ENCODE measurements at regions not wholly inside any gene's neighbourhood (a gene's known extent, or its start where the extent isn't known, plus 50 kb on each side); places are given as distances from the start of the nearest gene placed in this dataset.

DNA sequence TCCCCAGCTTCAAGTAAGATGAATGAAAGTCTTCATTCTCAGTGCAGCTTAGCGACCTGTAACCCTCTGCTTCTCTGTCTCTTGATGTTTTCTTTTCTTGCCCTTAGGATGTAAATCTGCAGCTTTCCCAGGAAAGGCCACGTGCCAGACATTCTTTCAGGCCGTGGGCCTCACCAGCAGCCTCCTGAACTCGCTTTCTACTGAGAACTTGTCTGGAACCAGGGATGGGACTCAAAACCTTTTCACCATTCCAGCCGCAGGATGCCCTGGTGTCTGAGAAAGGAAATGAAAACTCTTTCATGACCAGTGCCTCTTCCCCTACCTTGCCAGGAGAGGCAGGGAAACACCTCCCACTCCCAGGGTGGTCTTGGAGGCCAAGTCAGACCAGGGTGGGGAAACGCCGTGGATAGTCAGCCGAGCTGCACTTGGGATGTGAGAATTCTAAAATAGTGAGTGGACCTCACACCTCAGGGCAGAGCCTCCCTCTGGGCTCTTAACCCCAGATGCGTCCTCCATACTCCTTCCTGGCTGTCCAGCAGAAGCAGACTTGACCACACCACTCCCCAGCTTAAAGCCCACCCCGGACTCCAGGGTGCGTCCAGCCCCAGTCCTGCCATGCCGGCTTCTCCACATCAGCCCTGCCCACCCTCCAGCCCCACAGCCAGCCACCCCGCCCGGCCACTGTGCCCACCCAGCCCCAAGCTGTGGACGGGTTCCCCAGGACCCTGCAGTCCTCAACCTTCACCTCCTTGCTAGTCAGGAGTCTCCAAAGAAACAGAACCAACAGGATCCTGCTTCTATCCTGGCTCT lies 115.5 kb downstream of the TWIST2 start:
- intact Hi-C loops (cut with DNase I) = no loop called here
- peak in 1 of 10 donors; percentile 43 for DNase-seq

DNA sequence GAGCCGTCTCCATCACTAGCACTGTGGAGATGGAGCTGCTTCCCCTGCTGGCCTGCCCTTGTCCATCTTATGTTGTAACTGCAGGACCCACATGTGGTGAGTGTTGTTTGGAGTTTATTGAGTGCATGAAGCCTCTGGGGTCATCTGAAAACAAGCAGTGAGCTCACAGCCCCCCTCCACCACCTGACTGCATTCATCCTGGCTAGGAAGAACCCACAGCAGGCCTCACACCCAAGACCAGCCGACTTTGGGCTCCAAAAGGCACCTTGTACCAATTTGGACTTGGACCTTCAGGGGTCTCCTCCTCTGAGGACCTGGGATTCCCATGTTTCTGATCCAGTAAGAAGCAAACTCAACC lies 116.1 kb downstream of the TWIST2 start:
- intact Hi-C loops (cut with DNase I) = no loop called here
- DNase-seq = no peak

DNA sequence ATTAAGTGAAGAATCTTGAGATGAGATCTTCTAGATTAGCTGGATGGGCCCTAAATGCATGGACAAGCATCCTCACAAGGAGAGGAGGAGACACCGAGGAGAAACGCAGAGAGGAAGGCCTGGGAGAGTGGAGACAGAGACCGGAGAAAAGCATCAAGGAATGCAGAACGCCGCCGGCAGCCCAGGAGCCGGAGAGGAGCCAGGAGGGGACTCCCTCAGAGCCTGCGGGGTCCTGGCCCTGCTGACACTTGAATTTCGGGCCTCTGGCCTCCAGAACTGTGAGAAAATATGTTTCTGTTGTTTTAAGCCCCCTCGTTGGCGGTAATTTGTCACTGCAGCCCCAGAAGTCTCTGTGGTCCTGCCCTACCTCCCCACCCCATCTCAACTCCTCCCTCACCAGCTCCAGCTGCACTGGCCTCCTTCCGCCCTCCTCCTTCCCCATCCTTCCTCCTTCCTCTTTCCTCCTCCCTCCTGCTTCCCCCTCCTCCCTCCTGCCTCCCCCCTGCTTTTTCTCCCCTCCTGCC lies 116.7 kb downstream of the TWIST2 start:
- intact Hi-C loops (cut with DNase I) = no loop called here
- DNase-seq = no peak

DNA sequence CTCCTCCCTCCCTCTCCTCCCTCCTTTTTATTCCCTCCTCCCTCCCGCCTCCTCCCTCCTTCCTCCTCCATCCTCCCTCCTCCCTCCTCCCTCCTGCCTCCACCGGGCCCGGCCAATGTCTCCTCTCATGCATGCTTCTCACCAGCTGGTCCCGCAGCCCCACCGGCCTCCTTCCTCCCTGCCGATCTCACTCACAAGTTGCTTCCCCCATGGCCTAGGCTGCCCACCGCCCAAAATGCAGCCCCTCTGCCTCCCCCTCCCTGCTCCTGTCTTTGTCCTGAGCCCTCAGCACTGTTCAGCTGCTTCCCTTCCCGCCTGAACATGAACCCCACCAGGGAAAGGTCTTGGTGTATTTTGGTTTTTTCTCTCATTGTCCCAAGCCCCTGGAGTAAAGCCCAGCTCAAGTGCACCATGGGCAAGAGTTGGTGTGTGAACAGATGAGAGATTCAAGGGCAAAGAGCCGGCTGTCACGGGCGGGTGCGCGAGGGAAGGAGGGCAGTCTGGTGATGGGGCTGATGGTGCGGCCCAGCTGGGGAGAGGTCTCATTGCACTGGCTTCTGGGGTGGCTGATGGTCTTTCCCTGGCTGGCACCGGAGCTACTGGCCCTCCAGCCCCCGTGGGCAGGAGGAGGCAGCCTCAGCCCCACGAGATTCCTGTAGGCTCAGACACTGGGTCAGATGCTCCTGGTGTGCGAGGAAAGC lies 117.6 kb downstream of the TWIST2 start:
- intact Hi-C loops (cut with DNase I) = no loop called here
- peak in 2 of 10 donors; percentile 55 to 63 for DNase-seq

DNA sequence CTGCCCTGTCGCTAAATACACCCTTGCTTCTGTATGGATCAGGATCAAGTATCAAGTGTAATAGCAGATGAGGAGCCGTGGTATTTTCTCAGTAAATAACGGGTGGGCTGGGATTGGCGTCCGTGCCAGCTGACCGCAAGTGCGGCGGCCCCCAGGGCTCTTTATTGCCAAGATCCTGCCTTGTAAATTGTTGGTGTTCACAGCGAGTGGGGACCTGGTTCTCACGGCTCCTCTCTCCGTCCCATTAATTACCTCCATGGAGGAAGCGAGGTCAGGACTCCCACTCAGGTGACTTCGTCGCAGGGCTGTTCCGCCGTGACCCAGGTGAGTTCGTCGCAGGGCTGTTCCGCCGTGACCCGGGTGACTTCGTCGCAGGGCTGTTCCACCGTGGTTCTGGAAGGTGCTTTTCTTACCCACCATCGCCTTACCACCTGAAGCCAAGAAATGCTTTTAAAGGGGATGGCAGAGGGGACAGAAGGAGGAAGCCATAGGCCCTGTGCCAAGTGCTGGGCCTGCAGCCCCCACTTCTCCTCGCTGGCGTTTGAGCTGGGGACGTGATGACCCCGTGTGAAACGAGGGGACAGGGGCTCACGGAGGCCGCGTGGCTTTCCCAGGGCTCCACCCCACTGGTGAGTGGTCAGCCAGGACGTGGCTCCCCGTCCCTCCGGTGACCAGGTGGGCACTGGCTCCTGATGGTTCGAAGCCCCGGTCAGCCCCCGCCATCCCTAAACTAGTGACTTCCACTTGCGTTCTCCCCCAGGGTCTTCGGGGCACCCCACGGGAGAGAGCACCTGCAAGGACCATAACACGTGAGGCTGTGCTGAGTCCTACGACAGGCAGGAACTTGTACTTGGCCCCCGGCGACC lies 118.4 kb downstream of the TWIST2 start:
- DNase-seq = peak in 2 of 10 donors; percentile 73 to 80
- intact Hi-C loops (cut with DNase I) = no loop called here

GRCh38 chr2:238967031-238967977 lies 119.4 kb downstream of the TWIST2 start:
- DNase-seq = peak in 2 of 10 donors; percentile 63 to 77
- intact Hi-C loops (cut with DNase I) = no loop called here

DNA sequence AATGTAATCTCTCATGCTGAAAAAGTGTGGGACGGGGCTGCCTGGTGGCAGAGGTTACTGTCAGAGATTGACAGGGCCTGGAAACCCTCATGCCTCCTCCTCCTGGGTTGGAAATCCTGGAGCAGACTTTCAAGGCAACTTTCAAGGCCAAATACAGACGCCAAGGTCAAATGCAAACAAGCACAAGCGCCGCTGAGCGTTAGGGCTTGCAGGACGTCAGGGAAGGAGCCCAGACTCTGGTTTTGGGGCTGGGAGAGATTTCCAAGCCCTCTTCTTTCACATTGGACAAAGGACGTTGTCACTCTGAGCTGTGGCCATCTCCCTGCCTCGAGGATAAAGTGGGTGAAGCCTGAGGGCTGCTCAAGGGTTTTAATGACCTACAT lies 120.1 kb downstream of the TWIST2 start:
- DNase-seq = peak in 1 of 10 donors; percentile 33
- intact Hi-C loops (cut with DNase I) = no loop called here

DNA sequence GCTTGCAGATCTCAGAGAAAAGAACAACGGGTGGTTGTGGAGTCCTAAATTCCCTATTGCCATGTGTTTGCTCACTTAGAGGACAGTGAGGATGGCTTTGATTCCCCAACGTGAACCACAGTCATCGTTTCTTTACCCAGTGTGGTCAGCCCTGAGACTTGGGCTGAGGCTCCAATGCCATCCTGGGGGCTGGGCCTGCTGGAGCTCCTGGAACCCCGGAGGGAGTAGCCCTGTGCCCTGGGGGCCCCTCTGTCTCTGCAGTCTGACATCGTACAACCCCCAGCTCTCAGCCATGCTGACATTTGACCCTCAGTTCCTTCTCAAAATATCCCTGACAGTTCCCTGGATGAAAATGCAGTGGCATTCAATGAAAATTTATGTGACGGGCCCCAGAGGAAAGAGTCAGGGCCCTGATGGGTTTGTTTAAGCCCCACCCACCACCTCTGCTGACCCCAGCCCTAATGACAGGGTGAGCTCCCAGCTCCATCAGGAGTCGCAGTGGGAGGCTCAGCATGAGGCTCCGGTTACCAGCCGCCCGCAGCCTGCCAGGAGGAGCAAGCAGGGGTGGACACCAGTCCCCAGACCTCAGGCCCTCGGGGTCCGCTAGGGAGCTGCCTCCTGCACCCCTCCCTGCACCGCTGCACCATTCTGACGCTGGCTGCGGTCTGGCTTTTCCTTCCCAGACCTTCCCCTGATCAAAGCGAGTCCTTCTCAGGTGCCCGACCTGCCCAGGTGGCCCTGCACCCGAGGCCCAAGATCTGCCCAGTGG lies 120.9 kb downstream of the TWIST2 start:
- DNase-seq = peak in 2 of 10 donors; percentile 55 to 72
- intact Hi-C loops (cut with DNase I) = no loop called here

DNA sequence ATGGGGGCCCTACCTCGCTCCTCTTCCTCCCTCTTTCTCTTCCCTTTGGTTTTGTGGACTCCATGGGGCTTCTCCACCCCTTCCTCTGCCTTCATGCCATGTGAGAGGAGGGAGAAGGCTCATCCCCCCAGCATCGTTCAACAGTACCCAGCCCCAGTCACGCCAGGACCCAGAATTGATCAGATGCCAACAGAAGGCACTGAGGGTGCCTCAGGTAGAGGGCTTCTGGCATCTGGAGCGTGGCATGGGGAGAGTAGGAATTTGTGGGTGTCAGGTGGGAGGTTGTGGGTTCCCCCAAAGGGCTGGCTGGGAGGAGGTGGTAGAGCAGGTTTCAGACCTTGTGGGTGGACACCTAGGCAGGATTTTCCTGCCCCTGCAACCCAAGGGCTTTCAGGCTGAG lies 122.0 kb downstream of the TWIST2 start:
- peak in 1 of 10 donors; percentile 72 for DNase-seq
- intact Hi-C loops (cut with DNase I) = loop anchor here (5.0 to 10.0 kb wide), 2 partner anchors 183 to 605 kb away; no protein-coding TSS in a partner anchor

- intact Hi-C loops (cut with DNase I) = loop anchor here (5.0 to 10.0 kb wide), 2 partner anchors 183 to 606 kb away; no protein-coding TSS in a partner anchor
- DNase-seq = peak in 7 of 10 donors; percentile 36 to 92 (median 61)
Measured at GRCh38 chr2:238970553-238971081, 122.7 kb downstream of the TWIST2 start.

DNA sequence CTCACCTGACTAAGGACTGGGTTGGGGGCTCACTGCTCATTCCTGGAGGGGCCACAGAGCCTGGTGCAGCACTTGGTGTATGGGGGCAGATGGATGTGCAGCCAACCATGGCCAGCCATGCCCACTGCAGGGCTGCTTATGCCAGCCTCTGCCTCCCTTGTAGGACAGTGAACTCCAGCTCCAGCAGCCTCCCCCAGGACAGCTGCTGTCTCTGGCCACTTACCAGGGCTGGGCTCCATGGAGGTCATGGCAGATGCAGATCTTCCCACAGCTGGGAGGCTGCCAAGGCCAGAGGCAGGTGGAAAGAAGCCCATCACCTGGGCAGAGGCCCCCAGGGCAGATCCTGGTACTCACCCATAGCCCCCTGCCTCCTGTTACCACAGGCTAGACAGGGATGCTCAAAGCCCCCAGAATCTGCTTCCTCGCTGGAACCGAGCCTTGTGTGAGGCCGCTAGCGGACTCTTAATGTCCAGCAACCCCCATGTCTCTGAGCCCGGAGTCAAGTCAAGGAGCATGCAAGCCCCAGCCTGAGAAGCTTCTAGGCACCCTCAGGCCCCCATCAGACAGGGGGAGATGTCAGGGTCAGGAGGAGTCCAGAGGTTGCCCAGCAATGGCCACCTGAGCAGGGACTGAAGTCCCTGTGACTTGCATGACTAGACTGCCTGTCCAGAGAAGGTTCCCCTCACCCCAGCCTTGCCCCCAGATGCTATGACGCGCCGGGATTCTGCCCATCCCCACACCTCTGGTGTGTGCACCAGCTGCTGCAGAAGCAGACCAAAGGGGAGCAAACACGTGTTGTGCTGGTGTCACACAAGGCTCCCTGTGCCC lies 123.6 kb downstream of the TWIST2 start:
- peak in 2 of 10 donors; percentile 60 to 85 for DNase-seq
- intact Hi-C loops (cut with DNase I) = loop anchor here (5.0 to 10.0 kb wide), 2 partner anchors 184 to 607 kb away; no protein-coding TSS in a partner anchor

- DNase-seq = peak in 1 of 10 donors; percentile 58
- intact Hi-C loops (cut with DNase I) = loop anchor here (5.0 to 10.0 kb wide), 2 partner anchors 185 to 607 kb away; no protein-coding TSS in a partner anchor
Measured at GRCh38 chr2:238972146-238972445, 124.2 kb downstream of the TWIST2 start.

- intact Hi-C loops (cut with DNase I) = loop anchor here (5.0 to 10.0 kb wide), 2 partner anchors 186 to 608 kb away; no protein-coding TSS in a partner anchor
- DNase-seq = no peak
Measured at GRCh38 chr2:238973038-238973739, 125.3 kb downstream of the TWIST2 start.

DNA sequence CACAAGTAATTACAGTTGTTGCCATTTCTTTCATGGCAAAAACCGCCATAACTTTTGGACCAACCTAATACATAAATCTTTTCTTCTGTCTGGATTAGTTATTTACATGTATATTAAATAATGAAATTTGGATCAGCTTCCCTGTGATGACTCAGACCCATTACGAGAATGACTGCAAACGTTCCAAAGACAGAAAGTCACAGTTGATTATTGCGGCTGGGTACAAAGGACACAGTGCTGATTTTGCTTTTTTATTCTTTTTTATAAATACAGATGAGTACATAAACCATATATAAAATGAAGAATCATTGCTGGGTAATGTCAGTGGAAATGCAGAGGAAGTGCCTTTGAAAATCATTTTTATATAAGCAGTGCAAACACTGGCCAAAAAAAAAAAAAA lies 126.2 kb downstream of the TWIST2 start:
- intact Hi-C loops (cut with DNase I) = loop anchor here (5.0 to 10.0 kb wide), 2 partner anchors 187 to 609 kb away; no protein-coding TSS in a partner anchor
- DNase-seq = no peak

DNA sequence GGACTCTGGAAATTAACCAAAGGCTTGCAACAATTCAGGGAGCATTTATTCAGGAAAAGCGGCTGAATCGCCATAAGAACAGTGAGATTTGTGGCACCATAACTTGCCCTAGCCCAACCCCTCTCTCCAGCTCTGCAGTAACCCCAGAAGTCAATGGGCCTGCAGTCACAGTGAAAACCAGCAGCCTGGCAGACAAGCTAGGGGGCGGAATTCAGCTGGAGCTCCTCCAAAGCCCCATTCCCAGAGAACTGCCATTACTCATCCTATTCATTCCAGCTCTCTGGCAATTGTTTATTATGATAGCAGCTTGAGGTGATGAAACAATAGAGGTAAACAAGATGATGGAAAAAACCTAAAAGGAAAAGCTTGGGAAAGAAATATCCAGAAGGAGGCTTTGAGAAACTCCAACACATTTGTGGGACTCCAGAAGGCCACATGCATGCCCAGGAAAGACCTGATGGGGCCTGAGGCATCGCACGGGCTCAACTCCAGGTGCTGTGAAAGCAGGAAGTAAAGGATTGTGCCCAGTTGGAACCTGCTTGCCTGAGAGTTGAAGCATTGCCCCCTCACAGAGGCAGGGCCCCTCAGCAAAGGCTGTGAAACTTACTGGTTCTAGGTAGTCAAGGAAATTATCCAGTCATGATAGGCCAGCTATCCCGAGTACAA lies 126.7 kb downstream of the TWIST2 start:
- intact Hi-C loops (cut with DNase I) = loop anchor here (5.0 to 10.0 kb wide), 2 partner anchors 187 to 610 kb away; no protein-coding TSS in a partner anchor
- DNase-seq = peak in 5 of 10 donors; percentile 41 to 93 (median 61)

- intact Hi-C loops (cut with DNase I) = loop anchor here (10.0 kb wide), 1 partner anchor 611 kb away; no protein-coding TSS in a partner anchor
- no peak for DNase-seq
Measured at GRCh38 chr2:238975408-238975807, 127.5 kb downstream of the TWIST2 start.
